ENCODE measurements at regions not wholly inside any gene's neighbourhood (a gene's known extent, or its start where the extent isn't known, plus 50 kb on each side); places are given as distances from the start of the nearest gene placed in this dataset.

DNA sequence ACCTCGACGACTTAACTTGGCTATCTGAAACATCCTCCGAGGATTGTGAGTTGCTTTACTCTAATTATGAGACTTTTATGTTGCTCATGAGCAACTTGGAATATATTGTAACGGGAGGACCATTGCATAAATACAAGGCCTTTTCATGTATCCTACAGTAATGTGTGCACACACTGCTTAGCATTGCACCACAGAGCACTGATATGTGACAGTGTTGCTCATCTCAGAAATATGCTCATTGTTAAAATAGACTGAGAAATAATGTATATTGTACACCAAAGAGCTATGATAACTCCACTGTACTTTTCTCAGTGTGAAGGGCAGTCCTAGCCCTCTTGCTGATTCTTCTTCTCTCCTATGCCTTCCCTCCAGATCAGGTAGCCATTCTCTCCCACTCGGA lies 102.8 kb upstream of the CDK13 start:
- H2BK120ac ChIP-seq (ENCODE audit: low read depth, low read length, poor library complexity, severe bottlenecking), result no peak overlapping the region
- no peaks in the 10 kb centered on the region for H3K36me3 Mint-ChIP-seq (ENCODE audit: insufficient read depth in 1 of 3, low read depth in 3 of 3)
- no peak overlapping the region for H3K23ac ChIP-seq (ENCODE audit: insufficient read length, low read depth, low read length)
- H2BK12ac ChIP-seq (ENCODE audit: insufficient read length, low read depth, low read length), result no peak overlapping the region
- no peak overlapping the region for H3K4ac ChIP-seq (ENCODE audit: low read depth, low read length)
- TF ChIP-seq CTCF (conservative IDR thresholded peaks at IDR 0.05), result no peak
- no peaks in the 10 kb centered on the region for H3K4me1 Mint-ChIP-seq
- no peak for DNase-seq
- H3K9ac ChIP-seq (ENCODE audit: extremely low read depth, insufficient read length, low read length), result no peak overlapping the region
- H3T11ph ChIP-seq (ENCODE audit: low read length), result no peak overlapping the region
- H3K27me3 ChIP-seq (ENCODE audit: insufficient read depth, low read length), result no peaks in the 10 kb centered on the region
- H3K79me1 ChIP-seq (ENCODE audit: insufficient read depth, low read depth, low read length, poor library complexity, severe bottlenecking), result no peaks in the 10 kb centered on the region
- no peaks in the 10 kb centered on the region for H3K79me2 ChIP-seq (ENCODE audit: insufficient read depth, low read length)
- H4K8ac ChIP-seq (replicated peaks; ENCODE audit: insufficient read length, low read depth, low read length), result no peak overlapping the region
- WGBS (ENCODE audit: extremely low coverage, insufficient read length, low lambda C conversion rate), result no CpG with 5 or more reads among the region's 5 CpGs
- no peak overlapping the region for H2BK5ac ChIP-seq (ENCODE audit: insufficient read length, low read length)
- H4K20me1 ChIP-seq (ENCODE audit: control insufficient read depth, insufficient read depth, insufficient read length), result no peaks in the 10 kb centered on the region
- no peak overlapping the region for H2AK5ac ChIP-seq (ENCODE audit: insufficient read length, low read length)
- H3K27ac ChIP-seq (ENCODE audit: insufficient read length, low read depth, low read length), result no peak overlapping the region
- no peak overlapping the region for H3K4me3 Mint-ChIP-seq
- no peaks in the 10 kb centered on the region for H3K9me3 ChIP-seq (ENCODE audit: control insufficient read depth, low read depth, low read length)
- H3K23me2 ChIP-seq (ENCODE audit: insufficient read length, low read depth, low read length, poor library complexity, severe bottlenecking), result no peaks in the 10 kb centered on the region
- H3K56ac ChIP-seq (ENCODE audit: insufficient read length, low read depth, low read length), result no peak overlapping the region
- no peaks in the 10 kb centered on the region for H3K4me1 ChIP-seq (ENCODE audit: insufficient read depth, low read length)
- no peak overlapping the region for H2AFZ ChIP-seq (ENCODE audit: low read length)
- no peak overlapping the region for H2BK20ac ChIP-seq (ENCODE audit: low read depth, low read length, poor library complexity, severe bottlenecking)
- no peak overlapping the region for H2BK15ac ChIP-seq (ENCODE audit: low read depth, low read length)
- H3K9me3 Mint-ChIP-seq, result no peaks in the 10 kb centered on the region
- no peak overlapping the region for H3K14ac ChIP-seq (ENCODE audit: insufficient read depth, low read length)
- H3K18ac ChIP-seq (ENCODE audit: insufficient read length, low read depth, low read length), result no peak overlapping the region
- H3K27ac Mint-ChIP-seq, result no peak overlapping the region
- H4K5ac ChIP-seq (ENCODE audit: insufficient read length, low read depth, low read length), result no peak overlapping the region
- H3K27me3 Mint-ChIP-seq (ENCODE audit: low read depth), result no peaks in the 10 kb centered on the region
- H4K91ac ChIP-seq (ENCODE audit: insufficient read length, low read depth, low read length), result no peak overlapping the region
- no peak overlapping the region for H3K4me2 ChIP-seq (ENCODE audit: insufficient read depth, insufficient read length, low read length)
